Activated naive CD4-positive, alpha-beta T cell treated with anti-CD3 and anti-CD28 coated beads for 36 hours (primary cell): ENCODE measurements at regions not wholly inside any gene's neighbourhood (a gene's known extent, or its start where the extent isn't known, plus 50 kb on each side); places are given as distances from the start of the nearest gene placed in this dataset.
"Not testable (repeated sequence)": the region's sequence is repeated elsewhere in the genome, so short reads cannot be mapped to it uniquely, and the experiment has no call there.

ENCODE experiments used
- CTCF ChIA-PET: fragments of 350-600 bp; sonication (Branson Sonifier 250); formaldehyde crosslinking; loops from one replicate; lab custom pipeline; 2021; ENCODE audit warnings: antibody characterized with exemption; lab: Charles Lee
- DNase-seq: peaks from one replicate; pipeline ENCODE4 v3.0.0-alpha.2; 2020
- H3K27ac Mint-ChIP-seq: one replicate; pipeline ENCODE4 v1.8.0; 2021; ENCODE audit warnings: mild to moderate bottlenecking, mixed read lengths
- H3K27me3 Mint-ChIP-seq: one replicate; pipeline ENCODE4 v1.8.0; 2021; ENCODE audit warnings: low read depth, mixed read lengths
- H3K36me3 Mint-ChIP-seq: one replicate; pipeline ENCODE4 v1.8.0; 2021; ENCODE audit warnings: low read depth, mixed read lengths
- H3K4me1 Mint-ChIP-seq: one replicate; pipeline ENCODE4 v1.8.0; 2021; ENCODE audit warnings: low read depth, mixed read lengths
- H3K4me3 Mint-ChIP-seq: one replicate; pipeline ENCODE4 v1.8.0; 2021; ENCODE audit warnings: mild to moderate bottlenecking, moderate library complexity, mixed read lengths
- H3K9me3 Mint-ChIP-seq: one replicate; pipeline ENCODE4 v1.8.0; 2021; ENCODE audit warnings: mixed read lengths
- intact Hi-C: fragments of 100-400 bp; cut with micrococcal nuclease; formaldehyde crosslinking; loops from one replicate; pipeline ENCODE4 v1.15.1; 2023

DNA sequence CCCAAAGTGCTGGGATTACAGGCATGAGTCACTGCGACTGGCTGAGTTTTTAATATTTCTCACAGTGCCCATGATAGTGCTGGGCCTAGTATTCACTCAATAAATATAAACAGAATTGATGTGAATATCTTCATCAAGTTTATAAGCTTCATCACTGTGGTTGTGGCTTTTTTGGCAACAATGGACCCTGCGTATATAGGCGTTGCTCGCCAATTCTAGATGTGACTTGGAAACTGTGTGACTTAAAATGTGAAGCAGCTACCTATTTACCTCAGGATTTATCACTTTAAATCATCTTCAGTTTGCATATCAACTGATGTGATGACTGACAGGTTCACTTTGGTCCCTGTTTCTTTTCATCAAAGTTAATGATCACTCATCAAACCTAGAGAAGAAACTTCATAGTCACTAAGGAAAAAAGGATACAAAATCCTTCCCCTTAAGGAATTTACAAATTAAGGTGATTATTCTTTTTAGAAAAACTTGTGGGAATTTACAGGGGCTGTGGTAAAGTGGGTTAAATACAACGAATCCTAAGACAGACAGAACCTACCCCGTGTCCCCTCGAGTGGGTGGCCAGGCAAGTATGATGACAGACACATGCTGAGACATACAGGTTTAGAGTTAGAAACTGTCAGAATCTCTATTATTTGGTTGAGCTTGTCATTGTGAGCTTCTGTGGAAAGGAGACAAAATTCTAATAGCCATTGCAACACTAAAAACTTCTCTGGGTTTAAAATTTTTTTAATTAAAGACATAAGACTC is 101.3 kb downstream of the AKAP11 start:
- CTCF ChIA-PET = no interaction called here
- Mint-ChIP-seq H3K27ac (no peak overlapping the region), H3K27me3 (no peaks in the 10 kb centered on the region), H3K4me1 (peaks cover 52% of the 10 kb centered on the region), H3K36me3 (no peaks in the 10 kb centered on the region), H3K9me3 (peaks cover 2% of the 10 kb centered on the region), H3K4me3 (no peak overlapping the region)
- intact Hi-C loops = no loop called here
- no peak for DNase-seq

DNA sequence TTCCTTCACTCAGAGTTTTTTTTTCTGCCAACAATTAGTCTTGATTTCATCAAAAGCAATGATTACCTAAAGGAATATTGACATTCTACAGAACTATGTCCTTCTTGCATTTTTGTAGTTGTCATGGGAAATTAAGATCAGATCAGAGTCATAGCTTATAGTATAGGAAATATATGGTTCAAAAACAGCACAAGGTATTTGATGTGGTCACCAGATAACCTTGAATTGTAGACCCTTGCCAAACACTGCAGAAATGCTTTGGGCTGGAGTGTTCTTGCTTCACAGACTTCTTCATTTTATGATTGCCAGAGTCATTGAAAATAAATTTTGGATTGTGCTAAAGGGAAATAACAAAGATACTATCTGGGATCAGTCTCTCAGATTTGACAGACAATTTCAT is 103.7 kb downstream of the AKAP11 start:
- DNase-seq = no peak
- Mint-ChIP-seq H3K27me3 (no peaks in the 10 kb centered on the region), H3K9me3 (peaks cover 2% of the 10 kb centered on the region), H3K4me3 (no peak overlapping the region), H3K4me1 (peaks cover 53% of the 10 kb centered on the region), H3K27ac (no peak overlapping the region), H3K36me3 (no peaks in the 10 kb centered on the region)
- CTCF ChIA-PET = interaction anchor here (0.5 to 1.6 kb wide), 2 partner anchors 12 to 20 kb away, joined by 3 read pairs; no protein-coding TSS in a partner anchor
- intact Hi-C loops = loop anchor here (5.0 kb wide), 1 partner anchor 103 kb away; the partner anchor contains the start of gene AKAP11

GRCh38 chr13:42377640-42378382 is 105.9 kb downstream of the AKAP11 start:
- Mint-ChIP-seq H3K27me3 (no peaks in the 10 kb centered on the region), H3K9me3 (peaks cover 6% of the 10 kb centered on the region), H3K36me3 (no peaks in the 10 kb centered on the region), H3K4me1 (peaks cover 59% of the 10 kb centered on the region), H3K27ac (peak overlapping the region; percentile 95), H3K4me3 (no peak overlapping the region)
- DNase-seq = peak; percentile 71
- intact Hi-C loops = loop anchor here (1.0 to 5.0 kb wide), 8 partner anchors 9 to 462 kb away; partner anchors contain the start of gene AKAP11
- CTCF ChIA-PET = interaction anchor here (1.0 to 1.6 kb wide), 7 partner anchors 10 to 67 kb away, joined by 3 to 8 read pairs (median 4); no protein-coding TSS in a partner anchor

GRCh38 chr13:42378383-42378780 is 106.4 kb downstream of the AKAP11 start:
- no peak for DNase-seq
- CTCF ChIA-PET = interaction anchor here (1.0 to 1.6 kb wide), 5 partner anchors 14 to 66 kb away, joined by 3 to 8 read pairs (median 6); no protein-coding TSS in a partner anchor
- H3K4me1 Mint-ChIP-seq = peaks cover 56% of the 10 kb centered on the region
- H3K9me3 Mint-ChIP-seq = peaks cover 6% of the 10 kb centered on the region
- intact Hi-C loops = loop anchor here (5.0 kb wide), 1 partner anchor 106 kb away; the partner anchor contains the start of gene AKAP11
- peak overlapping the region; percentile 95 for H3K27ac Mint-ChIP-seq
- no peaks in the 10 kb centered on the region for H3K36me3 Mint-ChIP-seq
- H3K27me3 Mint-ChIP-seq = no peaks in the 10 kb centered on the region
- no peak overlapping the region for H3K4me3 Mint-ChIP-seq

DNA sequence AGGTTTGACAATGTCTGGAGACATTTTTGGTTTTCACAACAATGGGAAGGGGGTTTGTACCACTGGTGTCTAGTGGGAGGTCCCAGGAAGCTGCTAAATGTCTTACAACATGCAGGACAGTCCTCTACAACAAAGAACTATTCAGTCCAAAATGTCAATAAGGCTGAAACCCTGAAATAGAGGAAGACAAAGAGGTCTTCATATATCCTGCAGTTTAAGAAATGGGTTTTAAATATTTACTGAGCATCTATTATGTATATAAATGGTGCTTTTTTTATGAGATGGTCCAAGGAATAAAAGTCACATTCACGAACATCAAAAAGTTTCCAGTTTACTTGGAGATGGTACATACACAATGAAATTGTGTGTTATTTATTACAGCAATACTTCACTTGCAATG is 107.3 kb downstream of the AKAP11 start:
- H3K4me1 Mint-ChIP-seq = peaks cover 56% of the 10 kb centered on the region
- no peaks in the 10 kb centered on the region for H3K27me3 Mint-ChIP-seq
- intact Hi-C loops = loop anchor here (5.0 kb wide), 1 partner anchor 107 kb away; the partner anchor contains the start of gene AKAP11
- H3K27ac Mint-ChIP-seq = peak overlapping the region; percentile 95
- H3K36me3 Mint-ChIP-seq = no peaks in the 10 kb centered on the region
- peaks cover 6% of the 10 kb centered on the region for H3K9me3 Mint-ChIP-seq
- CTCF ChIA-PET = interaction anchor here (2.5 to 2.6 kb wide), 2 partner anchors 14 to 23 kb away, joined by 9 to 12 read pairs; no protein-coding TSS in a partner anchor
- H3K4me3 Mint-ChIP-seq = no peak overlapping the region
- DNase-seq = no peak

- no peak overlapping the region for H3K27ac Mint-ChIP-seq
- H3K4me3 Mint-ChIP-seq = peak overlapping the region; percentile 17
- no peaks in the 10 kb centered on the region for H3K27me3 Mint-ChIP-seq
- peaks cover 6% of the 10 kb centered on the region for H3K9me3 Mint-ChIP-seq
- peaks cover 55% of the 10 kb centered on the region for H3K4me1 Mint-ChIP-seq
- no peaks in the 10 kb centered on the region for H3K36me3 Mint-ChIP-seq
- DNase-seq = peak; percentile 48
- CTCF ChIA-PET = interaction anchor here (0.6 to 2.6 kb wide), 3 partner anchors 13 to 108 kb away, joined by 3 to 12 read pairs (median 9); no protein-coding TSS in a partner anchor
- intact Hi-C loops = no loop called here
Measured at GRCh38 chr13:42380420-42381164, 108.6 kb downstream of the AKAP11 start.

DNA sequence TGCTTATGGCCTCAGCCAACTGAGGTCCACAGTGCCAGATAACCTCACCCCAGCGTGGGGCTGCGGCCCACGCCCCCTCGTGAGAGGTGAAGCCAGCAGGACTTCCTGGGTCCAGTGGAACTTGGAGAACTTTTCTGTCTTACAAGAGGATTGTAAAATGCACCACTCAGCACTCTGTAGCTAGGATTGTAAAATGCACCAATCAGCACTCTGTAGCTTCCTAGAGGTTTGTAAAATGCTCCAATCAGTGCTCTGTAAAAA is 109.1 kb downstream of the AKAP11 start:
- Mint-ChIP-seq H3K4me1 (peaks cover 50% of the 10 kb centered on the region), H3K36me3 (no peaks in the 10 kb centered on the region), H3K27ac (no peak overlapping the region), H3K4me3 (no peak overlapping the region), H3K9me3 (peaks cover 6% of the 10 kb centered on the region), H3K27me3 (no peaks in the 10 kb centered on the region)
- DNase-seq = no peak
- CTCF ChIA-PET = interaction anchor here (2.5 to 2.6 kb wide), 2 partner anchors 12 to 25 kb away, joined by 9 to 12 read pairs; no protein-coding TSS in a partner anchor
- intact Hi-C loops = no loop called here

DNA sequence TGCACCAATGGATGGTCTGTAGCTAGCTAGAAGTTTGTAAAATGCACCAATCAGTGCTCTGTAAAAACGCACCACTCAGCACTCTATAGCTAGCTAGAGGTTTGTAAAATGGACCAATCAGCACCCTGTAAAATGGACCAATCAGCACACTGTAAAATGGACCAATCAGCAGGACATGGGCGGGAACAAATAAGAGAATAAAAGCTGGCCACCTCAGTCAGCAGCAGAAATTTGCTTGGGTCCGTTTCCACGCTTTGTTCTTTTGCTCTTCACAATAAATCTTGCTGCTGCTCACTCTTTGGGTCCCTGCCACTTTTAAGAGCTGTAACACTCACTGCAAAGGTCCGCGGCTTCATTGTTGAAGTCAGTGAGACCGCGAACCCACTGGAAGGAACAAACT is 109.5 kb downstream of the AKAP11 start:
- H3K36me3 Mint-ChIP-seq, DNase-seq, intact Hi-C loops, H3K27me3 Mint-ChIP-seq, H3K9me3 Mint-ChIP-seq, H3K4me3 Mint-ChIP-seq, H3K27ac Mint-ChIP-seq: not testable (repeated sequence)
- CTCF ChIA-PET = interaction anchor here (2.5 to 2.6 kb wide), 2 partner anchors 12 to 25 kb away, joined by 9 to 12 read pairs; no protein-coding TSS in a partner anchor
- peaks cover 48% of the 10 kb centered on the region for H3K4me1 Mint-ChIP-seq

- no peaks in the 10 kb centered on the region for H3K36me3 Mint-ChIP-seq
- no peak overlapping the region for H3K27ac Mint-ChIP-seq
- H3K9me3 Mint-ChIP-seq = peaks cover 4% of the 10 kb centered on the region
- peaks cover 39% of the 10 kb centered on the region for H3K4me1 Mint-ChIP-seq
- DNase-seq = no peak
- no peaks in the 10 kb centered on the region for H3K27me3 Mint-ChIP-seq
- intact Hi-C loops = no loop called here
- CTCF ChIA-PET = interaction anchor here (0.9 kb wide), 1 partner anchor 12 kb away, joined by 3 read pairs; no protein-coding TSS in a partner anchor
- H3K4me3 Mint-ChIP-seq = no peak overlapping the region
Measured at GRCh38 chr13:42383025-42383424, 111.1 kb downstream of the AKAP11 start.

DNA sequence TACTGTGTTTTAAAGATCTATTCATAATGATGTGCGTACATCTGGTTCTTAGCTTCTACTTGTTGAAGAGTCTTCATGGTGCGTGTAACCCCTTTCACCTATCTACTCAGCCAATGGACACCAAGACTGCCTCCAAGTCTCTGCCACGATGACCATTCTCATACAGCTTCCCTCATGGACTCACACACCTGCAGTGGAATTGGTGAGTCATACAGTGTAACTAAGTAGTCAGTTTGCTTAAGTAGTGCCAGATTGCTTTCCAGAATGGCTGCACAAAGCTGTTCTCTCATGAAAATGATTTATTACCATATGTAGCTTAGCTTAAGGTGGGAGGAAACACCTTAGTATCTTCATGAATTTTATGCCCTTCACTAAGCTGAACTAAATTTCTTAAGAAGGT is 112.3 kb downstream of the AKAP11 start:
- peaks cover 37% of the 10 kb centered on the region for H3K4me1 Mint-ChIP-seq
- no peak for DNase-seq

GRCh38 chr13:42388326-42388725 is 116.4 kb downstream of the AKAP11 start:
- no peak overlapping the region for H3K27ac Mint-ChIP-seq
- H3K4me3 Mint-ChIP-seq = no peak overlapping the region
- no peaks in the 10 kb centered on the region for H3K9me3 Mint-ChIP-seq
- no peaks in the 10 kb centered on the region for H3K27me3 Mint-ChIP-seq
- peaks cover 36% of the 10 kb centered on the region for H3K4me1 Mint-ChIP-seq
- CTCF ChIA-PET = interaction anchor here (0.6 to 1.3 kb wide), 5 partner anchors 11 to 33 kb away, joined by 3 to 4 read pairs (median 3); no protein-coding TSS in a partner anchor
- H3K36me3 Mint-ChIP-seq = peaks cover 1% of the 10 kb centered on the region
- no peak for DNase-seq
- intact Hi-C loops = no loop called here

More for the DNA sequence above, 112.3 kb downstream of the AKAP11 start:
- intact Hi-C loops = no loop called here
- Mint-ChIP-seq H3K27ac (no peak overlapping the region), H3K4me3 (no peak overlapping the region), H3K27me3 (no peaks in the 10 kb centered on the region), H3K9me3 (peaks cover 4% of the 10 kb centered on the region), H3K36me3 (no peaks in the 10 kb centered on the region)
- CTCF ChIA-PET = interaction anchor here (0.6 to 1.5 kb wide), 2 partner anchors 8 to 109 kb away, joined by 3 to 4 read pairs; no protein-coding TSS in a partner anchor
